Stimulated activated naive CD8-positive, alpha-beta T cell treated with anti-CD3 and anti-CD28 coated beads, Interleukin-15, amount 100 ng/mL, for 72 hours (primary cell): ENCODE measurements at regions not wholly inside any gene's neighbourhood (a gene's known extent, or its start where the extent isn't known, plus 50 kb on each side); places are given as distances from the start of the nearest gene placed in this dataset.

Source experiments
- ATAC-seq: fragments of 150-1000 bp; cut with Tn5 transposase; 2 replicates; pipeline ENCODE4 v1.10.0; 2021; ENCODE audit warnings: mild to moderate bottlenecking, moderate library complexity
- DNase-seq, 2 donors: peaks; one replicate each; pipeline ENCODE4 v3.0.0; 2021 to 2022
- H3K27ac Mint-ChIP-seq, 2 donors: one replicate each; pipeline ENCODE4 v1.8.0; 2022; ENCODE audit warnings: mild to moderate bottlenecking in 2 of 2, mixed read lengths in 2 of 2, moderate library complexity in 2 of 2
- H3K27me3 Mint-ChIP-seq: one replicate; pipeline ENCODE4 v1.8.0; 2022; ENCODE audit warnings: mixed read lengths
- H3K4me1 Mint-ChIP-seq: one replicate; pipeline ENCODE4 v1.8.0; 2022; ENCODE audit warnings: mild to moderate bottlenecking, mixed read lengths
- H3K4me3 Mint-ChIP-seq, 2 donors: one replicate each; pipeline ENCODE4 v1.8.0; 2022; ENCODE audit warnings: mild to moderate bottlenecking in 2 of 2, mixed read lengths in 2 of 2, moderate library complexity in 1 of 2
- H3K9me3 Mint-ChIP-seq, 2 donors: one replicate each; pipeline ENCODE4 v1.8.0; 2022; ENCODE audit warnings: mixed read lengths in 2 of 2

DNA sequence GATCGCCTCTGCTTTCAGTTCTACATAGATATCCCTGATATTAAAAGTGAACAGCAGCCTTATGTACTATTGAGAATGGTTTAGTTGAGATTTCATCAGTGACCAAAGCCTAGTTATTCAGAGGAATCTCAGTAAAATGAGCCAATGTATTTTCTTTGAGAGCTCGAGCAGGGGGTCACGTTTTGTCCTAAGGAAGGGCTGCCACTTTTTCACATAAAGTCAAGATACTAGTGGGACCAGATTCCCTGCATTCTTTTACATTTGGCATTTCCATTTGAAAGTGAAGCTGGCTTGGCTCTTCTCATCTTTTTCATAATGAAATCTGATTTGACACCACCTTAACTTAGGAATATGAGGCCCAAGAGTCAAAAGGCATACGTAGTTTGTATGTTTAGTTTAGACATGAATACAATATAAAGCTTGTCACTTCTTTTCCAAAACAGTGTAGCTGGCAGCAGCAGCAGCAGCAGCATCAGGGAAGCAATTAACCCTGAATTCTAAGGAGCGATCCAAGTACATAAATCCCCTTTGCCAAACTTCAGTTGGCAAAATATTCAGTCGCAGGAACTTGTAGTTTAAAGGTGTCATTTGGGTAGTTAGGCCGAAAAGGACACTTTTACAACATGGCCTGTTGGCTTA, 1752.2 kb upstream of the PCDH20 start:
- no peaks in the 10 kb centered on the region for H3K4me1 Mint-ChIP-seq
- no peaks in the 10 kb centered on the region for H3K27me3 Mint-ChIP-seq
- no peak for DNase-seq

DNA sequence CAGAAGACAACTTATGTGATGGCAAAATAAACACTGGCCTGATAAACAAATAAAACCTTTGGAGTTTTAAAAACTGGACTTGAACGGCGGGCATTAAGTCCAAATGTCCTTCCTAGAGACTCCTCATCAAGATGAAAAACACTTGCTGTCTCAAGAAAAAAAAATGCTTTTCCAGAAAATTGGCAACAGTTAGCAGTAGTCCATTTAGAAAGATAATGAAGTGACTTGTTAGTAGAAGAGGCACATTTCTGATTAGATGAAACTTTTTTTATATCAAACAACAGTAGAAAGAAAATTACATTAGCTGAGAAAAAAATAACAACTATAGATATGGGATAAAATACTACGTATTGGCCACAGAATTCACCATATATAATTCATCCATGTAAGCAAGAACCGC, 1750.7 kb upstream of the PCDH20 start:
- Mint-ChIP-seq H3K9me3 (no peaks in the 10 kb centered on the region), H3K27me3 (no peaks in the 10 kb centered on the region), H3K4me1 (no peaks in the 10 kb centered on the region), H3K27ac (no peak overlapping the region), H3K4me3 (no peak overlapping the region)
- no peak for DNase-seq
- ATAC-seq: no peak

More for the DNA sequence above, 1752.2 kb upstream of the PCDH20 start:
- Mint-ChIP-seq H3K9me3 (no peaks in the 10 kb centered on the region), H3K4me3 (no peak overlapping the region), H3K27ac (no peak overlapping the region)
- ATAC-seq: no peak

DNA sequence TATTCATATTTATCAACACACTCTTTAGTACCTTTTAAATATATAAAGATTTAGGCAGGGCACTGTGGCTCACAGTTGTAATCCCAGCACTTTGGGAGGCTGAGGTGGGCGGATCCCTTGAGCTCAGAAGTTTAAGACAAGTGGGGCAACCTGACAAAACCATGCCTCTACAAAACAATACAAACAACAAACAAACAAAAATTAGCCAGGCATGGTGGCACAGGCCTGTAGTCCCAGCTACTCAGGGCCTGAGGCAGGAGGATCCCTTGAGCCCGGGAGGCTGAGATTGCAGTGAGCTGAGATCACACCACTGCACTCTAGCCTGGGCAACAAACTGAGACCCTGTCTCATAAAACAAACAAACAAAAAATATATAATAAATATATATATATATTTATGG, 1748.3 kb upstream of the PCDH20 start:
- Mint-ChIP-seq H3K4me3 (no peak overlapping the region), H3K27ac (no peak overlapping the region), H3K4me1 (no peaks in the 10 kb centered on the region), H3K9me3 (no peaks in the 10 kb centered on the region), H3K27me3 (no peaks in the 10 kb centered on the region)
- DNase-seq (no peak), ATAC-seq (no peak)

DNA sequence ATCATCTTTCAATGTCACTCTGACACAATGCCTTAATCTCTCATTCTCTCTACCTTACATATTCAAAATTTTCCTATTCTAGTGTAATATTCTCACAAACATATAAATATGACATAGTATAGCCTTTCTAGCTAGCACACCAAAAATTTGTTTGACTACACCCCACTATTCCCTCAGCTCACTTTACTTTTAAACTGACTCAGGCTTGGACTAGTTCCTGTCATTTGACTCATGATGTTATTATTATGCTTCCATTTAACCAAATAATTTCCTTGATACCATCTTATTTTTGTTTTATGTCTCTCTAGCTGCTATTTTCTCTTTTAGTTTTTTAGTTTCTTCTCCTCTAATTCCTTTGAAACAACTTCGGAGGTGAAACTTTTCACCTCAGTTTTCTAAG, 1745.6 kb upstream of the PCDH20 start:
- H3K4me3 Mint-ChIP-seq: no peak overlapping the region
- no peak for ATAC-seq
- no peaks in the 10 kb centered on the region for H3K4me1 Mint-ChIP-seq
- H3K27me3 Mint-ChIP-seq: no peaks in the 10 kb centered on the region
- H3K27ac Mint-ChIP-seq: no peak overlapping the region
- DNase-seq: no peak
- peaks cover 7 to 10% of the 10 kb centered on the region in 2 donors for H3K9me3 Mint-ChIP-seq

DNA sequence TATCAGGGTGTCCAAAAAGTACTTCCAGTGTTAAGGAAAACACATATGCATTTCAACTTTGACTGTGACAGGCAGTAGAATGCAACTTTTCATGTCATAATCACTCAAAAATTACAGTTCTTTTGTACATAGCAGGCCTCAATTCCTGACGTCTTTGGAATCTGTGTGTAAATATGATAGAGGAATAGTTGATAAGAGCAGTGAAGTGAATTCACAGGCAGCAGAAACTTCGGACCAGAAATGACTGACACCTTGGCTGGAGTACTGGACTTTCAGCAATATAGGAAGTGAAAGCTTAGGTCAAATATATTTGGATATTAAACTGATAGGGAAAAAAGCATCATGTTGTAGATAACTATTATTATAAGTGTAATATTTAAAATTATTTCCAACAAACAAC, 1741.2 kb upstream of the PCDH20 start:
- DNase-seq (no peak), ATAC-seq (no peak)
- H3K4me3 Mint-ChIP-seq: no peak overlapping the region
- H3K27me3 Mint-ChIP-seq: no peaks in the 10 kb centered on the region
- peaks cover 10 to 12% of the 10 kb centered on the region in 2 donors for H3K9me3 Mint-ChIP-seq
- no peak overlapping the region for H3K27ac Mint-ChIP-seq
- H3K4me1 Mint-ChIP-seq: no peaks in the 10 kb centered on the region

DNA sequence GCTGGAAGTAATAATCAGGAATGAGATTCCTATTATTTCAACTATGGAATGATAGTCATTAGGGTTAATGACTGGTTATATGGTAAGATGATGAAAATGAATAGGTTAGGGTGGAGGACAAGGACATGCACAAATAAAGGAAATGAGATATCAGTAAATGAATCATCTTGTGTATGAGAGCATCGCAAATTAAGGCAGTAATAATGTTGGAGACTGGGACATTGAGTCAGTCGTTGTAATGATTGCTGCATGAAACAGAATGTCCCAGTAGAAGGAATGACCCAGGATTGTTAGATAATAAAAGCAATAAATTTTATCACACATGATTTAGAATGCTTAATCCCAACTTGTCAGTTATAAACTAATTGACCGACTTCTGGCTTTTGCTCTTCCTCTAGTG, 1733.7 kb upstream of the PCDH20 start:
- Mint-ChIP-seq H3K27ac (no peak overlapping the region), H3K4me3 (no peak overlapping the region), H3K4me1 (no peaks in the 10 kb centered on the region), H3K9me3 (peaks cover 17 to 19% of the 10 kb centered on the region in 2 donors), H3K27me3 (no peaks in the 10 kb centered on the region)
- DNase-seq (no peak), ATAC-seq (no peak)

DNA sequence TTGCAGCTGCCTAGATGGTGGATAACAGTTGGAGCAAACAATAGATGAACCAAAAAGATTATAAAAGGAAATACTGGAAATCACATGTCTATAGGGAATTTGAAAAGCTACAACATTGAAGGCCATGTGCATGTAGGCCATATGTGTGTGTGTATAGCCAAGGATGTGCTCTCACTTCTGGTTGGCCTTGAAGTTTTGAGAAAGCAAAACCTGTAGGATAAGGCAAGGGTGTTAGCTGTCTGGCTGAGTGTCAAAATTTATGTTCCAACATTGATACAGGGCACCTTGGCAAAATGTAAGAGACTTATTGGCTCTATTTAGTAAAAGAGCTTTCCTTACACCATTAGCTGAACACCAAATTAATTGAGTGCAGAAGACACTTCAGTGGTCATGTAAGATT, 1723.6 kb upstream of the PCDH20 start:
- no peak overlapping the region for H3K27ac Mint-ChIP-seq
- ATAC-seq: no peak
- H3K27me3 Mint-ChIP-seq: no peaks in the 10 kb centered on the region
- peaks cover 9 to 24% of the 10 kb centered on the region in 2 donors for H3K9me3 Mint-ChIP-seq
- H3K4me1 Mint-ChIP-seq: no peaks in the 10 kb centered on the region
- H3K4me3 Mint-ChIP-seq: no peak overlapping the region
- no peak for DNase-seq

DNA sequence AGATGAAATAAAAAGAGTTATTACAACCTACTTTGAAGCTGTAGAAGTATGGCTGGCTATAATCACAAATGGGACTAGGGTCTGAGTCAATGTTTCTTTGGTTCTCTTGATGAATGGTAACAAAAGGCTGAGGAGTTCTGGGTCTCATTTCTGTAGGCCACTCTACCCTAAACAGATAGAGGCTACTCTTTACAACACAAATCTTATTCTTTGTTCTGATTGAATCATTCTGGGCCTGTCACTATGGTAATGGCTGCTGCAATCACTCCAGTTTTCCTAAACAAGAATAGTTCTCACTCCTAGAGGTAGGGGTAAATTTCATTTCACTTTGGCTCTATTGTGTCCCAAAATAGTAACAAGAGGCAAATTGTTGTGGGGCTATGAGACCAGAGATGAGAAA, 1714.3 kb upstream of the PCDH20 start:
- ATAC-seq: no peak
- Mint-ChIP-seq H3K27me3 (no peaks in the 10 kb centered on the region), H3K27ac (no peak overlapping the region), H3K9me3 (peaks cover 0 to 8% of the 10 kb centered on the region in 2 donors), H3K4me1 (no peaks in the 10 kb centered on the region), H3K4me3 (no peak overlapping the region)
- no peak for DNase-seq

DNA sequence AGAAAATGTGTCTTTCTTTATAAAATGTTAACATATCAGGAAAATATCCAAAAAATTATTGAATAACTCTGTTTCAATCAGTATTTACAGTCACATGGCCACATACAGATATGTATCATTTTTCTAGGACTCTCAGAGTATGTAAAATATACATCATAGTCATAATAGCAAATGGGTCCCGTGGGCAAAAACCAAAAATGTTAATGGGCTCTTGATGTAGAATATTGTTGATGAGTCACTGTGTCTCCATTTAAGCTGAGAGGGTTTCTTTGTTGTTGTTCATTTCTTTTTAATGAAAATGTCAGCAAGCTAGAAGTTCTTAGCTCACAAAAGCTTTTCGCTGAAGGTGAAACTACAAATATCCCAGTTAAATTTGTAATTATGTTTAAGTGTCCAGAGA, 1713.1 kb upstream of the PCDH20 start:
- H3K9me3 Mint-ChIP-seq: peaks cover 0 to 8% of the 10 kb centered on the region in 2 donors
- H3K4me3 Mint-ChIP-seq: no peak overlapping the region
- no peak overlapping the region for H3K27ac Mint-ChIP-seq
- H3K4me1 Mint-ChIP-seq: no peaks in the 10 kb centered on the region
- no peaks in the 10 kb centered on the region for H3K27me3 Mint-ChIP-seq
- ATAC-seq (no peak), DNase-seq (no peak)

DNA sequence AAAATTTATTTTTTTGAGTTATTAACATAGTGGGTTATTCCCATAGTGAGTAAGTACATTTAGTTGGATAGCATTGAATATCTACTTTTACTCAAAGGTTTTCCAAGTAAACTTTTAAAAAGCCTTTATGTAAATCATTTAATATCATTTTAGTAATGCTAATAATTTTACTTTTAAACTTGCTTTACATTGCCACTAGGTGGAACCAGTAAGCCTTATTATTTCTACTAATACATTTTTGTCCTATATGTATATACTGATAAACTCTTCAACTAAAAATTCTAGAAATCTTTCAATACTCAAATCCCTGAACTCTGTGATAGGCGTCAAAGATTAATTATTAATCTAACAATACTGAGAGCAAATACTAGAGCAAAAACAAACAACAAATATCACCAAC, 1709.2 kb upstream of the PCDH20 start:
- DNase-seq: no peak
- Mint-ChIP-seq H3K27me3 (no peaks in the 10 kb centered on the region), H3K9me3 (no peaks in the 10 kb centered on the region), H3K4me1 (no peaks in the 10 kb centered on the region), H3K27ac (no peak overlapping the region), H3K4me3 (no peak overlapping the region)
- ATAC-seq: no peak

DNA sequence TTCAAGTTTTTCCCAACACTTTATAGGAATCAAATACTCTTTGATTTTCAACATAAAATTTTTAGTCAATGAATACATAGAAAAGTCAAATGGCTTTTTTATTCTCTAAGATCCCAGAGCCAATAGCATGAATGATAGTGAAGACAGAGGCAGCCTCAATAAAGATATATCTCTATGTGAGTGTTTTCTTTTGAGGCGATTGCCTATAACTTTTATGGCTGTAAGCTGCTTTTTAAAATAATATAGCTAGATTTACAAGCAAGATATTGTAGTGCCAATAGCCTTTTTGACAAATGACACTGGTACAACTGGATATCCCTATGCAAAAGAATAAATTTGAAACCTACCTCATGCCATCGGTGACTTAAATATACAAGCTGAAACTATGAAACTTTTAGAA, 1705.2 kb upstream of the PCDH20 start:
- Mint-ChIP-seq H3K4me1 (no peaks in the 10 kb centered on the region), H3K4me3 (no peak overlapping the region), H3K27me3 (no peaks in the 10 kb centered on the region), H3K27ac (no peak overlapping the region), H3K9me3 (no peaks in the 10 kb centered on the region)
- ATAC-seq (no peak), DNase-seq (no peak)

DNA sequence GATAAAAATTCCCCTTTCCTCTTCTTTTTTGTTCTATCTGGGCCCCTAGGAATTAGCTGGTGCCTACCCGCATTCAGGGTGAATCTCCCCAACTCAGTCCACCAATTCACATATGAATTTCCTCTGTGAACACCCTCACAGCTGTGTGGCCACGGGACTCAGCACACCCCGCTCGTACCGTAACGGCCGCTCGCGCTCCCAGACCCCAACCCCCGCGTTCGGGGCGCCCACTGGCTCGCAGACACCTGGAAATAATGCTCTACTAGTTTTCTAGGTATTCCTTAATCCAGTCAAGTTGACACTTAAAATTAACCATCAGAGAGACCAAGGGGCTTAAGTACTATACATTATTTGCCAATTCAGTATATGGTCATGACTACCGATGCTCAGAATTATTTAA, 1702.1 kb upstream of the PCDH20 start:
- H3K4me1 Mint-ChIP-seq: no peaks in the 10 kb centered on the region
- ATAC-seq (no peak), DNase-seq (no peak)
- H3K27me3 Mint-ChIP-seq: no peaks in the 10 kb centered on the region
- H3K9me3 Mint-ChIP-seq: peaks cover 0 to 9% of the 10 kb centered on the region in 2 donors
- no peak overlapping the region for H3K4me3 Mint-ChIP-seq
- no peak overlapping the region for H3K27ac Mint-ChIP-seq

DNA sequence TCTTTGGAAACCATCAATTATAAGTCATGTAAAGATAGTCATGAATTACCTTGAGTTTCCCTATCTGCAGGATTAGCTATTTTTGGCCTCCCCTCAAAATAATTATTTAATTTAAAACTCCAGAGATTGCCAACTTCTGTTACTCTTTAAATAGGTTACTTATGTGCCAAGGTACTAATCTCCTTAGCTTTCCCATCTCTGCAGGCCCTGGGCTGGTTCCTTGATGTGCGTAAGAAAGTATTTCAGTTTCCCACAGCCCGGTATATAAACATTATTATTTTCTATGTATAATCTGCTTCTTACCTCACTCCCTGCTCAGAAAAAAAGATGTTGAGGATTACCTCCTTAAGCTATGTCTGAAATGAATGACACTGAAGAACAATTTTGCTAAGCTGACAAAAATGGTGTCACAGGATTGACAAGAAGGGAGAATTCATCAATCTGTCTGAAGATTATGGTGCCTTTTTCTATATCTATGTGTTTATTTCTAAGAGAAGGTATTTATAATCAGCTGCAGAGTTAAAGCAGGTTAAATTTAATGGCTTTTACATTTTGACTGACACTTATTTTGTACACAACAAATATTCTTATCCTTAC, 1697.2 kb upstream of the PCDH20 start:
- H3K27me3 Mint-ChIP-seq: no peaks in the 10 kb centered on the region
- no peaks in the 10 kb centered on the region for H3K4me1 Mint-ChIP-seq
- peaks cover 0 to 9% of the 10 kb centered on the region in 2 donors for H3K9me3 Mint-ChIP-seq
- no peak overlapping the region for H3K27ac Mint-ChIP-seq
- DNase-seq (no peak), ATAC-seq (no peak)
- no peak overlapping the region for H3K4me3 Mint-ChIP-seq

DNA sequence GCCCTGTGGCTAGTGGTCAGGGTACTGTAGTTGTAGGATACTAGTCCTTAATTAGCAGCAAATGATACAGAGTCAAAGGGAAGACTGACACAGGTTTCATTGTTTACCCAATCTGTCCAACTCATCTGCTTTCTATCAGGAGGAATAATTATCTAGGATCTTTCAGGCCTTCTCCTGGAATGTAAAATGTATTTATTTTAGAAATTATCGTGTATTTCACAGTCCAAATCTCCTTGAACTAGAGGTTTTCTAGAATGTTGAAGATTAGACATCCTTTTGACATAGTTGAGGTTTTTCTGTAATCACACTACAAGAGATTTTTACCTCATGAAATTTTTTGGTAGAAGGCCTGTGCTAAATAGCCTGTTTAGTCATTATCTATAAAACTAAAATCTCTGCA, 1694.8 kb upstream of the PCDH20 start:
- no peak overlapping the region for H3K27ac Mint-ChIP-seq
- ATAC-seq: no peak
- no peak for DNase-seq
- no peaks in the 10 kb centered on the region for H3K27me3 Mint-ChIP-seq
- no peaks in the 10 kb centered on the region for H3K4me1 Mint-ChIP-seq
- H3K4me3 Mint-ChIP-seq: no peak overlapping the region
- peaks cover 0 to 9% of the 10 kb centered on the region in 2 donors for H3K9me3 Mint-ChIP-seq

DNA sequence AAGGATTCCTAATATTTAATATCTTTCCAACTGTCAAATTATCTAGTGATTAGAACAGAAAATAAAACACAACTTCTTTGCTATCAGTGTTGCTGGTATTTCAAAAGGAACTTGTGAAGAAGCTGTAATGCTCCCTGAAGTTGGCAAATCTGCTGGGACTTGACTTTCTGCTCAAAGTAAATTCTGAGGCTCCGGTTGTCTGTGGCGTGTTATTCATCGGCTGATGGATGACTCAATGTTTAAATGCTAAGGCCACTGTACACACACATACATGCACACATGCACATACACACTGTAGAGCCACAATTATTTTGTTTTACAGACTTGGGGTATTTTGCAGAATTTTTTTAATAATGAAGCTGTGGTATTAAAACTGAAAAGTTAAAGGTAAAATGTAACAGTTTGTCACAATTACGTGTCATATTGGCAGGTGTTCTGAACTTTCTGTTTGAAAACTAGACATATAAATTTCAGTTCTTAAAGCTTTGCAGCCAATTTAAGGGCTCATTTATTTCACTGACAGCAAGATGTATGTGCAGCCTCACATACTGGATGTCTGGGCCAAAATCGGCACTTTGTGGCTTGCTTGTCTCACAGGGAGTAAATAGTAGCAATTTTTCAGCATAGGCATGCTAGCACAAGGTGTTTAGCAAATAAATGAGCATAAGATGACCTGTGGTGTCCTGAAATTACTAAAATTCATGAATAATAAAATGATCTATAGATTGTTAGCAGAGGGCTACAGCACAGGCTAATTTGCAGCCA, 1691.7 kb upstream of the PCDH20 start:
- no peaks in the 10 kb centered on the region for H3K27me3 Mint-ChIP-seq
- H3K4me1 Mint-ChIP-seq: no peaks in the 10 kb centered on the region
- DNase-seq (no peak), ATAC-seq (no peak)
- no peak overlapping the region for H3K27ac Mint-ChIP-seq
- H3K4me3 Mint-ChIP-seq: no peak overlapping the region
- no peaks in the 10 kb centered on the region for H3K9me3 Mint-ChIP-seq

DNA sequence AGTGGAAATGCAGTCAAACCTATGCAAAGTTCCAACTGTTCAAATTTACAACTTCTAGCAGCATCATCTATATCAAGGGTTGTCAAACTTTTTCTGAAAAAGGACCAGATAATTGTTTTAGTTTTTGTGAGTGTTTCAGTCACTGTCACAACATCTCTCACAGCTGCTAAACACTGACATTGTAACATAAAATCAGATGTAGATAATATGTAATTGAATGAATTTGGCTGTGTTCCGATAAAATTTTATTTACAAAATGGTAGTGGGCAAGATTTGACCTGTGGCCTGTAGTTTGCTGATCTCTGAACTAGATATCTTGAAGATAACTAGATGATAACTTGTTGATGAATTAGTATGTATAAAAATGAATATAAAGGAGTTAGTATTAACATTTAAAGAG, 1679.1 kb upstream of the PCDH20 start:
- no peak overlapping the region for H3K27ac Mint-ChIP-seq
- ATAC-seq: no peak
- no peak overlapping the region for H3K4me3 Mint-ChIP-seq
- no peaks in the 10 kb centered on the region for H3K27me3 Mint-ChIP-seq
- peaks cover 0 to 15% of the 10 kb centered on the region in 2 donors for H3K9me3 Mint-ChIP-seq
- DNase-seq: no peak
- no peaks in the 10 kb centered on the region for H3K4me1 Mint-ChIP-seq
